ENCODE measurements at regions not wholly inside any gene's neighbourhood (a gene's known extent, or its start where the extent isn't known, plus 50 kb on each side); places are given as distances from the start of the nearest gene placed in this dataset.

DNA sequence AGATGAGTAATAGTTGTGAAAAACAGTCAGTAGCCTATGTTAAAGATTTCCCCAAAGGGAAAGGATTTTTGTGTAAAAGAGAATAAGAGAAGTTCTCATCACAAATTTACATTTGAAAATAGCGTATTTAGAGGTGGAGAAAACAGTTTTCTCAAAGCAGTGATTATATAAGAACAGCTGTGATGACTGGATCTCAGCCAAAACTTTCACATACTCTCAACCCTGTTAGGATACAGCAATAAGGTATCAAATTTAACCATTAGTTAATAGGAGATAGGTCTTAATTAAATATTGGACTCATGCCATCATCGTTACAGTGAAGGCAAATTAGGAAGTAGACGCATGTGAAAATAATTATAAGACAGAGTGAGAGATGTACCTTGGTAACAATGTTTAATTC is 622.7 kb downstream of the PCDH18 start:
- Histone ChIP-seq H3K27me3 (ENCODE audit: insufficient read depth, poor library complexity, severe bottlenecking) (no peaks in the 10 kb centered on the region), H3K4me3 (replicated peaks; ENCODE audit: insufficient read depth, low read length) (no peak overlapping the region), H3K27ac (replicated peaks) (no peak overlapping the region)
- no peak for DNase-seq (ENCODE audit: low read depth in 1 of 2, low spot score in 1 of 2)
- TF ChIP-seq GABPA (IDR thresholded peaks at IDR 0.05; ENCODE audit: low read depth): no peak
- no peak for TF ChIP-seq POLR2AphosphoS5 (IDR thresholded peaks at IDR 0.05; ENCODE audit: low read depth)
- TF ChIP-seq, protein P1, sequence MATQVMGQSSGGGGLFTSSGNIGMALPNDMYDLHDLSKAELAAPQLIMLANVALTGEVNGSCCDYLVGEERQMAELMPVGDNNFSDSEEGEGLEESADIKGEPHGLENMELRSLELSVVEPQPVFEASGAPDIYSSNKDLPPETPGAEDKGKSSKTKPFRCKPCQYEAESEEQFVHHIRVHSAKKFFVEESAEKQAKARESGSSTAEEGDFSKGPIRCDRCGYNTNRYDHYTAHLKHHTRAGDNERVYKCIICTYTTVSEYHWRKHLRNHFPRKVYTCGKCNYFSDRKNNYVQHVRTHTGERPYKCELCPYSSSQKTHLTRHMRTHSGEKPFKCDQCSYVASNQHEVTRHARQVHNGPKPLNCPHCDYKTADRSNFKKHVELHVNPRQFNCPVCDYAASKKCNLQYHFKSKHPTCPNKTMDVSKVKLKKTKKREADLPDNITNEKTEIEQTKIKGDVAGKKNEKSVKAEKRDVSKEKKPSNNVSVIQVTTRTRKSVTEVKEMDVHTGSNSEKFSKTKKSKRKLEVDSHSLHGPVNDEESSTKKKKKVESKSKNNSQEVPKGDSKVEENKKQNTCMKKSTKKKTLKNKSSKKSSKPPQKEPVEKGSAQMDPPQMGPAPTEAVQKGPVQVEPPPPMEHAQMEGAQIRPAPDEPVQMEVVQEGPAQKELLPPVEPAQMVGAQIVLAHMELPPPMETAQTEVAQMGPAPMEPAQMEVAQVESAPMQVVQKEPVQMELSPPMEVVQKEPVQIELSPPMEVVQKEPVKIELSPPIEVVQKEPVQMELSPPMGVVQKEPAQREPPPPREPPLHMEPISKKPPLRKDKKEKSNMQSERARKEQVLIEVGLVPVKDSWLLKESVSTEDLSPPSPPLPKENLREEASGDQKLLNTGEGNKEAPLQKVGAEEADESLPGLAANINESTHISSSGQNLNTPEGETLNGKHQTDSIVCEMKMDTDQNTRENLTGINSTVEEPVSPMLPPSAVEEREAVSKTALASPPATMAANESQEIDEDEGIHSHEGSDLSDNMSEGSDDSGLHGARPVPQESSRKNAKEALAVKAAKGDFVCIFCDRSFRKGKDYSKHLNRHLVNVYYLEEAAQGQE (IDR thresholded peaks at IDR 0.05; ENCODE audit: insufficient replicate concordance, low read depth): no peak
- no peak for TF ChIP-seq SPI1 (IDR thresholded peaks at IDR 0.05; ENCODE audit: borderline replicate concordance, low read depth)
- TF ChIP-seq, protein P2, sequence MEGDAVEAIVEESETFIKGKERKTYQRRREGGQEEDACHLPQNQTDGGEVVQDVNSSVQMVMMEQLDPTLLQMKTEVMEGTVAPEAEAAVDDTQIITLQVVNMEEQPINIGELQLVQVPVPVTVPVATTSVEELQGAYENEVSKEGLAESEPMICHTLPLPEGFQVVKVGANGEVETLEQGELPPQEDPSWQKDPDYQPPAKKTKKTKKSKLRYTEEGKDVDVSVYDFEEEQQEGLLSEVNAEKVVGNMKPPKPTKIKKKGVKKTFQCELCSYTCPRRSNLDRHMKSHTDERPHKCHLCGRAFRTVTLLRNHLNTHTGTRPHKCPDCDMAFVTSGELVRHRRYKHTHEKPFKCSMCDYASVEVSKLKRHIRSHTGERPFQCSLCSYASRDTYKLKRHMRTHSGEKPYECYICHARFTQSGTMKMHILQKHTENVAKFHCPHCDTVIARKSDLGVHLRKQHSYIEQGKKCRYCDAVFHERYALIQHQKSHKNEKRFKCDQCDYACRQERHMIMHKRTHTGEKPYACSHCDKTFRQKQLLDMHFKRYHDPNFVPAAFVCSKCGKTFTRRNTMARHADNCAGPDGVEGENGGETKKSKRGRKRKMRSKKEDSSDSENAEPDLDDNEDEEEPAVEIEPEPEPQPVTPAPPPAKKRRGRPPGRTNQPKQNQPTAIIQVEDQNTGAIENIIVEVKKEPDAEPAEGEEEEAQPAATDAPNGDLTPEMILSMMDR (IDR thresholded peaks at IDR 0.05; ENCODE audit: insufficient read depth, low read length): no peak

DNA sequence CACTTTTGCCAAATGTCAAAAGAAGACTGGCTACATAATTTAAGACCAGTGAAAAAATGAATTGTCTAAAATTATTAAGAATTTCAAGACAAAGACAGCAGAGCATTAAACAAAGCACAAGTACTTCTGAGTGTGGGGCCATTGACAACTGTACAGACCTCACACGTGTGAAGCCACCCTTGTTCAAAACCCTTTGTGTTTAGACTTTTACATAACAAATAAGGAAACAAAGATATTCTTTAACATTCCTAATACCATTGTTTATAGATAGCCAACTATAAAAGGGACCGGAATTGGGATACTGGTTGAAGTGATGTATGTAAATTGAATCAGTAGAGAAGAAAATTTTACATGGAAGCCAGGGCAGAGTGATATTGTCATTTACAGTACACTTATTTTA is 624.2 kb downstream of the PCDH18 start:
- TF ChIP-seq GABPA (IDR thresholded peaks at IDR 0.05; ENCODE audit: low read depth): no peak
- TF ChIP-seq, protein P1 (IDR thresholded peaks at IDR 0.05; ENCODE audit: insufficient replicate concordance, low read depth): no peak
- no peak for TF ChIP-seq SPI1 (IDR thresholded peaks at IDR 0.05; ENCODE audit: borderline replicate concordance, low read depth)
- TF ChIP-seq, protein P2 (IDR thresholded peaks at IDR 0.05; ENCODE audit: insufficient read depth, low read length): no peak
- no peak for TF ChIP-seq POLR2AphosphoS5 (IDR thresholded peaks at IDR 0.05; ENCODE audit: low read depth)

DNA sequence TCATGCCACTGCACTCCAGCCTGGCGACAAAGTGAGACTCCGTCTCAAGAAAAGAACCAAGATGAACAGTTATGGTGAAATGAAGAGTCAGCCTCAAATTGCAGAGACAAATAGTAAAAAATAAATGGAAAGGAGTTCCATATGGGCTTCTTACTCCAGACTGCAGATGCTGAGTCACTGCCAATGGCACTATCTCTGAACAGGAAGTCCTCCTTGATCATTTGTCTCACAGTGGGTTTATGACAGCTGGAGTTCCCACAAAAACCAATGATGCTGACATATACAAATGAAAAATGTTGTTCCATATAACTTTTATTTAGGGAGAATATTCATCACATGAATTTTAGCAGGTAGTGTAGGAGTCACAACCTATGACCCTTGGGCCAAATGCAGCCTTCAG is 631.6 kb downstream of the PCDH18 start:
- TF ChIP-seq, protein P1 (IDR thresholded peaks at IDR 0.05; ENCODE audit: insufficient replicate concordance, low read depth): no peak
- TF ChIP-seq POLR2AphosphoS5 (IDR thresholded peaks at IDR 0.05; ENCODE audit: low read depth) (no peak), SPI1 (IDR thresholded peaks at IDR 0.05; ENCODE audit: borderline replicate concordance, low read depth) (no peak), GABPA (IDR thresholded peaks at IDR 0.05; ENCODE audit: low read depth) (no peak)
- H3K4me3 ChIP-seq (replicated peaks; ENCODE audit: insufficient read depth, low read length): no peak overlapping the region
- H3K27me3 ChIP-seq (ENCODE audit: insufficient read depth, poor library complexity, severe bottlenecking): no peaks in the 10 kb centered on the region
- no peak for DNase-seq (ENCODE audit: low read depth in 1 of 2, low spot score in 1 of 2)
- H3K27ac ChIP-seq (replicated peaks): no peak overlapping the region

More for the DNA sequence above, 624.2 kb downstream of the PCDH18 start:
- Histone ChIP-seq H3K4me3 (replicated peaks; ENCODE audit: insufficient read depth, low read length) (no peak overlapping the region), H3K27me3 (ENCODE audit: insufficient read depth, poor library complexity, severe bottlenecking) (no peaks in the 10 kb centered on the region), H3K27ac (replicated peaks) (no peak overlapping the region)
- no peak for DNase-seq (ENCODE audit: low read depth in 1 of 2, low spot score in 1 of 2)

Measured in HL-60 (cell line).